ENCODE measurements at regions not wholly inside any gene's neighbourhood (a gene's known extent, or its start where the extent isn't known, plus 50 kb on each side); places are given as distances from the start of the nearest gene placed in this dataset.

GRCh38 chr12:103020839-103021238, 63.4 kb downstream of the ASCL1 start:
- TF ChIP-seq EZH2 (IDR thresholded peaks at IDR 0.05; ENCODE audit: borderline replicate concordance, low read length) = no peak
- TF ChIP-seq CTCF (conservative IDR thresholded peaks at IDR 0.05 in 1 of 2, IDR thresholded peaks at IDR 0.05 in 1 of 2; ENCODE audit: extremely low read depth in 1 of 2, insufficient read depth in 1 of 2, low read depth in 1 of 2, low read length in 2 of 2) = no peak

Data from mammary epithelial cell (primary cell).